ENCODE measurements at regions not wholly inside any gene's neighbourhood (a gene's known extent, or its start where the extent isn't known, plus 50 kb on each side); places are given as distances from the start of the nearest gene placed in this dataset.

DNA sequence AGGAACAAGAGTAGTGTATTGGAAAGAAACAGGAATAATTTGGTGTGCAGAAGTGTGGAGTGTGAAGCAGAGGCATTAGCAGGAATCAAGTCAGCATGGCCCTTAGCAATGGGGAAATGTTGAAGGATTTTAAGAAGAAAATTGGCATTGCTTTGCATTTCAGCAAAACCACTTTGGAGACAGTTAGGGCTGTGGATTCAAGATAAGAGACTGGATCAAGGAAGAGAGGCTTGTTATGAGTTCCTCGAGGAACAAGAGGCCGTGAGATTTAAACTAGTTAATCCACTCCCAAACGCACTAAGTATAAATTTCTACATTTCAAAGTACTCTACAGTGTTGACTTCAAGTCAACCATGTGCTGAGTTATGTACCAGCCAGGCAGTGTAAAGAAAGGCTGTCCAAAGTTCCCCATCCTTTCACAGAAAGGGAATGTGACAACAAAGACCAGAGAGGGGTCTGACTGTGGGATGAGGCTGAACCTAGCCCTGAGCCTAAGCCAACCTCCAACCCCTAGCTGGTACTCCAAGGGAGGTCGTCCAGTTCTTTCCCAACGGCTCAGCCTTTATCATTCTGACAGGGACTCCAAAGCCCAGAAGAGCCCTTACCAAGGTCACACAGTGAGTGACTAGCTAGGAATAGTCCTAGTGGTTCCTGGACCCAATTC lies 91.2 kb upstream of the BMP4 start (continued):
- TF ChIP-seq, protein P1, sequence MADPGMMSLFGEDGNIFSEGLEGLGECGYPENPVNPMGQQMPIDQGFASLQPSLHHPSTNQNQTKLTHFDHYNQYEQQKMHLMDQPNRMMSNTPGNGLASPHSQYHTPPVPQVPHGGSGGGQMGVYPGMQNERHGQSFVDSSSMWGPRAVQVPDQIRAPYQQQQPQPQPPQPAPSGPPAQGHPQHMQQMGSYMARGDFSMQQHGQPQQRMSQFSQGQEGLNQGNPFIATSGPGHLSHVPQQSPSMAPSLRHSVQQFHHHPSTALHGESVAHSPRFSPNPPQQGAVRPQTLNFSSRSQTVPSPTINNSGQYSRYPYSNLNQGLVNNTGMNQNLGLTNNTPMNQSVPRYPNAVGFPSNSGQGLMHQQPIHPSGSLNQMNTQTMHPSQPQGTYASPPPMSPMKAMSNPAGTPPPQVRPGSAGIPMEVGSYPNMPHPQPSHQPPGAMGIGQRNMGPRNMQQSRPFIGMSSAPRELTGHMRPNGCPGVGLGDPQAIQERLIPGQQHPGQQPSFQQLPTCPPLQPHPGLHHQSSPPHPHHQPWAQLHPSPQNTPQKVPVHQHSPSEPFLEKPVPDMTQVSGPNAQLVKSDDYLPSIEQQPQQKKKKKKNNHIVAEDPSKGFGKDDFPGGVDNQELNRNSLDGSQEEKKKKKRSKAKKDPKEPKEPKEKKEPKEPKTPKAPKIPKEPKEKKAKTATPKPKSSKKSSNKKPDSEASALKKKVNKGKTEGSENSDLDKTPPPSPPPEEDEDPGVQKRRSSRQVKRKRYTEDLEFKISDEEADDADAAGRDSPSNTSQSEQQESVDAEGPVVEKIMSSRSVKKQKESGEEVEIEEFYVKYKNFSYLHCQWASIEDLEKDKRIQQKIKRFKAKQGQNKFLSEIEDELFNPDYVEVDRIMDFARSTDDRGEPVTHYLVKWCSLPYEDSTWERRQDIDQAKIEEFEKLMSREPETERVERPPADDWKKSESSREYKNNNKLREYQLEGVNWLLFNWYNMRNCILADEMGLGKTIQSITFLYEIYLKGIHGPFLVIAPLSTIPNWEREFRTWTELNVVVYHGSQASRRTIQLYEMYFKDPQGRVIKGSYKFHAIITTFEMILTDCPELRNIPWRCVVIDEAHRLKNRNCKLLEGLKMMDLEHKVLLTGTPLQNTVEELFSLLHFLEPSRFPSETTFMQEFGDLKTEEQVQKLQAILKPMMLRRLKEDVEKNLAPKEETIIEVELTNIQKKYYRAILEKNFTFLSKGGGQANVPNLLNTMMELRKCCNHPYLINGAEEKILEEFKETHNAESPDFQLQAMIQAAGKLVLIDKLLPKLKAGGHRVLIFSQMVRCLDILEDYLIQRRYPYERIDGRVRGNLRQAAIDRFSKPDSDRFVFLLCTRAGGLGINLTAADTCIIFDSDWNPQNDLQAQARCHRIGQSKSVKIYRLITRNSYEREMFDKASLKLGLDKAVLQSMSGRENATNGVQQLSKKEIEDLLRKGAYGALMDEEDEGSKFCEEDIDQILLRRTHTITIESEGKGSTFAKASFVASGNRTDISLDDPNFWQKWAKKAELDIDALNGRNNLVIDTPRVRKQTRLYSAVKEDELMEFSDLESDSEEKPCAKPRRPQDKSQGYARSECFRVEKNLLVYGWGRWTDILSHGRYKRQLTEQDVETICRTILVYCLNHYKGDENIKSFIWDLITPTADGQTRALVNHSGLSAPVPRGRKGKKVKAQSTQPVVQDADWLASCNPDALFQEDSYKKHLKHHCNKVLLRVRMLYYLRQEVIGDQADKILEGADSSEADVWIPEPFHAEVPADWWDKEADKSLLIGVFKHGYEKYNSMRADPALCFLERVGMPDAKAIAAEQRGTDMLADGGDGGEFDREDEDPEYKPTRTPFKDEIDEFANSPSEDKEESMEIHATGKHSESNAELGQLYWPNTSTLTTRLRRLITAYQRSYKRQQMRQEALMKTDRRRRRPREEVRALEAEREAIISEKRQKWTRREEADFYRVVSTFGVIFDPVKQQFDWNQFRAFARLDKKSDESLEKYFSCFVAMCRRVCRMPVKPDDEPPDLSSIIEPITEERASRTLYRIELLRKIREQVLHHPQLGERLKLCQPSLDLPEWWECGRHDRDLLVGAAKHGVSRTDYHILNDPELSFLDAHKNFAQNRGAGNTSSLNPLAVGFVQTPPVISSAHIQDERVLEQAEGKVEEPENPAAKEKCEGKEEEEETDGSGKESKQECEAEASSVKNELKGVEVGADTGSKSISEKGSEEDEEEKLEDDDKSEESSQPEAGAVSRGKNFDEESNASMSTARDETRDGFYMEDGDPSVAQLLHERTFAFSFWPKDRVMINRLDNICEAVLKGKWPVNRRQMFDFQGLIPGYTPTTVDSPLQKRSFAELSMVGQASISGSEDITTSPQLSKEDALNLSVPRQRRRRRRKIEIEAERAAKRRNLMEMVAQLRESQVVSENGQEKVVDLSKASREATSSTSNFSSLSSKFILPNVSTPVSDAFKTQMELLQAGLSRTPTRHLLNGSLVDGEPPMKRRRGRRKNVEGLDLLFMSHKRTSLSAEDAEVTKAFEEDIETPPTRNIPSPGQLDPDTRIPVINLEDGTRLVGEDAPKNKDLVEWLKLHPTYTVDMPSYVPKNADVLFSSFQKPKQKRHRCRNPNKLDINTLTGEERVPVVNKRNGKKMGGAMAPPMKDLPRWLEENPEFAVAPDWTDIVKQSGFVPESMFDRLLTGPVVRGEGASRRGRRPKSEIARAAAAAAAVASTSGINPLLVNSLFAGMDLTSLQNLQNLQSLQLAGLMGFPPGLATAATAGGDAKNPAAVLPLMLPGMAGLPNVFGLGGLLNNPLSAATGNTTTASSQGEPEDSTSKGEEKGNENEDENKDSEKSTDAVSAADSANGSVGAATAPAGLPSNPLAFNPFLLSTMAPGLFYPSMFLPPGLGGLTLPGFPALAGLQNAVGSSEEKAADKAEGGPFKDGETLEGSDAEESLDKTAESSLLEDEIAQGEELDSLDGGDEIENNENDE (IDR thresholded peaks at IDR 0.05; ENCODE audit: insufficient replicate concordance, low read length), result no peak
- TF ChIP-seq BRCA1 (IDR thresholded peaks at IDR 0.05; ENCODE audit: low read depth, low read length) (no peak), TAF1 (IDR thresholded peaks at IDR 0.05; ENCODE audit: low read depth, low read length) (no peak), SP1 (IDR thresholded peaks at IDR 0.05; ENCODE audit: low read depth, low read length) (no peak), NANOG (IDR thresholded peaks at IDR 0.05; ENCODE audit: insufficient read depth, low read depth, low read length, poor library complexity, severe bottlenecking) (no peak)
- TF ChIP-seq, protein P2, sequence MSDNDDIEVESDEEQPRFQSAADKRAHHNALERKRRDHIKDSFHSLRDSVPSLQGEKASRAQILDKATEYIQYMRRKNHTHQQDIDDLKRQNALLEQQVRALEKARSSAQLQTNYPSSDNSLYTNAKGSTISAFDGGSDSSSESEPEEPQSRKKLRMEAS (IDR thresholded peaks at IDR 0.05), result no peak
